ENCODE measurements at regions not wholly inside any gene's neighbourhood (a gene's known extent, or its start where the extent isn't known, plus 50 kb on each side); places are given as distances from the start of the nearest gene placed in this dataset.

DNA sequence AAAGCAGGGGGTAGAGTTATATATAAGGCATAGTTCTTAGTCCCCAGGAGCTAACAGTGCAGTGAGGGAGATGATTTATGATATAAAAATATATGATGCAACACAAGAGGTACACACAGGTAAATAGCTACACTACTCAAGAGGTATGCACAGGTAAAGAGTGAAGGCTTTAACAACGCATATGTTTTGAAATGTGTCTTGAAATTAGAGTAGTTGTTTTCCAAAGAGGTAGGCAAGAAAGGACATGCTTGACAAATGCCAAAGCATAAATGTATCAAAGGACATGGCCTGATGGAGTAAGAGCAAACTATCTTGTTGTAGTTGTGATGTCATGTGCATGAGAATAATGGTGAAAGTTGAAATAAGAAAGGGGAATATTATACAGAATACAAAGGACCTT is 104.3 kb upstream of the C11orf87 start:
- POLR2A ChIA-PET: no interaction called here
- CTCF ChIA-PET: no interaction called here

DNA sequence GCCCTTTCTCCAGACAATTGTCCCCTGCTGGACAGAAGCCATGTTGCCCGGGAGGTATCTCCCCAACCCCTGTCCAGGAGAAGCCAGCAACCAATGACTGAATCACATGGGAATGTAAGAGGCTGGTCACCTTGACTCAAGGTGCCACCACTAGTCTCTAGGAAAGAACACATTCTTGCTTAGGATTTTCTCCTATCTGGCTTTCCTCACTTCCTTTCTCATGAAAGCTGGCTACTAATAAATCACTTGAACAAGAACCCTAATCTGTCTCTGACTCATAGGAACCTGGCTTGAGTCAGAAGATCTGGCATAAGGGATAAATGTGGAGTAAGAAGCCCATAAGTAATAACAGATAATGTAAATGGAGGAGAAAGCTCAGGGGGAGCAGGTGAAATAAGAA is 101.4 kb upstream of the C11orf87 start:
- Histone ChIP-seq H3K27ac (no peak overlapping the region), H3K4me3 (no peak overlapping the region), H3K4me1 (no peaks in the 10 kb centered on the region), H3K9me3 (no peaks in the 10 kb centered on the region), H3K4me2 (no peak overlapping the region)
- ChIA-PET CTCF (no interaction called here), POLR2A (no interaction called here)
- peak in 1 of 2 experiments; percentile 2 for DNase-seq (ENCODE audit: low read depth in 1 of 2, low spot score in 1 of 2)
- TF ChIP-seq HOXB13 (CRISPR knock-in tag; IDR thresholded peaks at IDR 0.05; ENCODE audit: low read depth) (no peak), EP300 (IDR thresholded peaks at IDR 0.05) (no peak), RAD21 (conservative IDR thresholded peaks at IDR 0.05 in 1 of 2, IDR thresholded peaks at IDR 0.05 in 1 of 2) (no peak), HEYL (CRISPR knock-in tag; IDR thresholded peaks at IDR 0.05) (no peak), NR3C1 (IDR thresholded peaks at IDR 0.05) (no peak), ZSCAN20 (CRISPR knock-in tag; IDR thresholded peaks at IDR 0.05) (no peak), ZFP36 (IDR thresholded peaks at IDR 0.05; ENCODE audit: borderline replicate concordance, partially characterized antibody) (no peak)
- TF ChIP-seq, protein P1, sequence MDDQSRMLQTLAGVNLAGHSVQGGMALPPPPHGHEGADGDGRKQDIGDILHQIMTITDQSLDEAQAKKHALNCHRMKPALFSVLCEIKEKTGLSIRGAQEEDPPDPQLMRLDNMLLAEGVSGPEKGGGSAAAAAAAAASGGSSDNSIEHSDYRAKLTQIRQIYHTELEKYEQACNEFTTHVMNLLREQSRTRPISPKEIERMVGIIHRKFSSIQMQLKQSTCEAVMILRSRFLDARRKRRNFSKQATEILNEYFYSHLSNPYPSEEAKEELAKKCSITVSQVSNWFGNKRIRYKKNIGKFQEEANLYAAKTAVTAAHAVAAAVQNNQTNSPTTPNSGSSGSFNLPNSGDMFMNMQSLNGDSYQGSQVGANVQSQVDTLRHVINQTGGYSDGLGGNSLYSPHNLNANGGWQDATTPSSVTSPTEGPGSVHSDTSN (IDR thresholded peaks at IDR 0.05): no peak
- TF ChIP-seq, protein P2, sequence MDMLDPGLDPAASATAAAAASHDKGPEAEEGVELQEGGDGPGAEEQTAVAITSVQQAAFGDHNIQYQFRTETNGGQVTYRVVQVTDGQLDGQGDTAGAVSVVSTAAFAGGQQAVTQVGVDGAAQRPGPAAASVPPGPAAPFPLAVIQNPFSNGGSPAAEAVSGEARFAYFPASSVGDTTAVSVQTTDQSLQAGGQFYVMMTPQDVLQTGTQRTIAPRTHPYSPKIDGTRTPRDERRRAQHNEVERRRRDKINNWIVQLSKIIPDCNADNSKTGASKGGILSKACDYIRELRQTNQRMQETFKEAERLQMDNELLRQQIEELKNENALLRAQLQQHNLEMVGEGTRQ (IDR thresholded peaks at IDR 0.05): no peak
- peak in 1 of 2 experiments; percentile 43; a peak in 2 of 6 replicates for ATAC-seq
- FAIRE-seq: no peak
- WGBS (ENCODE audit: missing lambda C conversion rate): 0% methylated on average over 1 of the region's 1 CpG

More for the DNA sequence above, 104.3 kb upstream of the C11orf87 start:
- WGBS (ENCODE audit: missing lambda C conversion rate): 44% methylated on average over 1 of the region's 1 CpG
- DNase-seq (ENCODE audit: low read depth in 1 of 2, low spot score in 1 of 2) (no peak), FAIRE-seq (no peak), ATAC-seq (no peak)
- Histone ChIP-seq H3K4me3 (no peak overlapping the region), H3K4me1 (no peaks in the 10 kb centered on the region), H3K9me3 (no peaks in the 10 kb centered on the region), H3K27ac (no peak overlapping the region), H3K4me2 (no peak overlapping the region)
- TF ChIP-seq ZNF302 (CRISPR knock-in tag; IDR thresholded peaks at IDR 0.05): no peak
- TF ChIP-seq RAD21 (conservative IDR thresholded peaks at IDR 0.05 in 1 of 2, IDR thresholded peaks at IDR 0.05 in 1 of 2): no peak
- TF ChIP-seq HOXB13 (CRISPR knock-in tag; IDR thresholded peaks at IDR 0.05; ENCODE audit: low read depth): no peak
- TF ChIP-seq POLR2A (IDR thresholded peaks at IDR 0.05; ENCODE audit: low read length): no peak
- no peak for TF ChIP-seq PHF8 (IDR thresholded peaks at IDR 0.05; ENCODE audit: borderline replicate concordance, low read depth)
- TF ChIP-seq EHF (CRISPR knock-in tag; IDR thresholded peaks at IDR 0.05): no peak
- TF ChIP-seq FOXS1 (CRISPR knock-in tag; IDR thresholded peaks at IDR 0.05): no peak
- no peak for TF ChIP-seq ESRRA (IDR thresholded peaks at IDR 0.05; ENCODE audit: borderline replicate concordance, low read length)
- no peak for TF ChIP-seq MAZ (IDR thresholded peaks at IDR 0.05; ENCODE audit: borderline replicate concordance, low read depth, low read length)
- TF ChIP-seq RNF2 (IDR thresholded peaks at IDR 0.05; ENCODE audit: borderline replicate concordance, low read depth): no peak
- TF ChIP-seq ZSCAN20 (CRISPR knock-in tag; IDR thresholded peaks at IDR 0.05): no peak
- TF ChIP-seq ZC3H11A (IDR thresholded peaks at IDR 0.05): no peak
- TF ChIP-seq HOXA7 (CRISPR knock-in tag; IDR thresholded peaks at IDR 0.05): no peak
- no peak for TF ChIP-seq BHLHE40 (IDR thresholded peaks at IDR 0.05; ENCODE audit: low read depth, low read length)
- TF ChIP-seq, protein P3, sequence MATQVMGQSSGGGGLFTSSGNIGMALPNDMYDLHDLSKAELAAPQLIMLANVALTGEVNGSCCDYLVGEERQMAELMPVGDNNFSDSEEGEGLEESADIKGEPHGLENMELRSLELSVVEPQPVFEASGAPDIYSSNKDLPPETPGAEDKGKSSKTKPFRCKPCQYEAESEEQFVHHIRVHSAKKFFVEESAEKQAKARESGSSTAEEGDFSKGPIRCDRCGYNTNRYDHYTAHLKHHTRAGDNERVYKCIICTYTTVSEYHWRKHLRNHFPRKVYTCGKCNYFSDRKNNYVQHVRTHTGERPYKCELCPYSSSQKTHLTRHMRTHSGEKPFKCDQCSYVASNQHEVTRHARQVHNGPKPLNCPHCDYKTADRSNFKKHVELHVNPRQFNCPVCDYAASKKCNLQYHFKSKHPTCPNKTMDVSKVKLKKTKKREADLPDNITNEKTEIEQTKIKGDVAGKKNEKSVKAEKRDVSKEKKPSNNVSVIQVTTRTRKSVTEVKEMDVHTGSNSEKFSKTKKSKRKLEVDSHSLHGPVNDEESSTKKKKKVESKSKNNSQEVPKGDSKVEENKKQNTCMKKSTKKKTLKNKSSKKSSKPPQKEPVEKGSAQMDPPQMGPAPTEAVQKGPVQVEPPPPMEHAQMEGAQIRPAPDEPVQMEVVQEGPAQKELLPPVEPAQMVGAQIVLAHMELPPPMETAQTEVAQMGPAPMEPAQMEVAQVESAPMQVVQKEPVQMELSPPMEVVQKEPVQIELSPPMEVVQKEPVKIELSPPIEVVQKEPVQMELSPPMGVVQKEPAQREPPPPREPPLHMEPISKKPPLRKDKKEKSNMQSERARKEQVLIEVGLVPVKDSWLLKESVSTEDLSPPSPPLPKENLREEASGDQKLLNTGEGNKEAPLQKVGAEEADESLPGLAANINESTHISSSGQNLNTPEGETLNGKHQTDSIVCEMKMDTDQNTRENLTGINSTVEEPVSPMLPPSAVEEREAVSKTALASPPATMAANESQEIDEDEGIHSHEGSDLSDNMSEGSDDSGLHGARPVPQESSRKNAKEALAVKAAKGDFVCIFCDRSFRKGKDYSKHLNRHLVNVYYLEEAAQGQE (IDR thresholded peaks at IDR 0.05): no peak
- TF ChIP-seq EP300 (IDR thresholded peaks at IDR 0.05): no peak
- no peak for TF ChIP-seq CBX2 (IDR thresholded peaks at IDR 0.05; ENCODE audit: borderline replicate concordance, low read depth)
- no peak for TF ChIP-seq TP53 (CRISPR knock-in tag; IDR thresholded peaks at IDR 0.05)
- TF ChIP-seq, protein P4, sequence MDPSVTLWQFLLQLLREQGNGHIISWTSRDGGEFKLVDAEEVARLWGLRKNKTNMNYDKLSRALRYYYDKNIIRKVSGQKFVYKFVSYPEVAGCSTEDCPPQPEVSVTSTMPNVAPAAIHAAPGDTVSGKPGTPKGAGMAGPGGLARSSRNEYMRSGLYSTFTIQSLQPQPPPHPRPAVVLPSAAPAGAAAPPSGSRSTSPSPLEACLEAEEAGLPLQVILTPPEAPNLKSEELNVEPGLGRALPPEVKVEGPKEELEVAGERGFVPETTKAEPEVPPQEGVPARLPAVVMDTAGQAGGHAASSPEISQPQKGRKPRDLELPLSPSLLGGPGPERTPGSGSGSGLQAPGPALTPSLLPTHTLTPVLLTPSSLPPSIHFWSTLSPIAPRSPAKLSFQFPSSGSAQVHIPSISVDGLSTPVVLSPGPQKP (IDR thresholded peaks at IDR 0.05; ENCODE audit: low read depth, low read length): no peak
- no peak for TF ChIP-seq HEYL (CRISPR knock-in tag; IDR thresholded peaks at IDR 0.05)
